ENCODE measurements at regions not wholly inside any gene's neighbourhood (a gene's known extent, or its start where the extent isn't known, plus 50 kb on each side); places are given as distances from the start of the nearest gene placed in this dataset.

GRCh38 chr7:86970986-86971385 lies 88.5 kb downstream of the ELAPOR2 start:
- DNase-seq, result no peak

GRCh38 chr7:86970547-86970946 lies 88.9 kb downstream of the ELAPOR2 start:
- DNase-seq, result no peak

DNA sequence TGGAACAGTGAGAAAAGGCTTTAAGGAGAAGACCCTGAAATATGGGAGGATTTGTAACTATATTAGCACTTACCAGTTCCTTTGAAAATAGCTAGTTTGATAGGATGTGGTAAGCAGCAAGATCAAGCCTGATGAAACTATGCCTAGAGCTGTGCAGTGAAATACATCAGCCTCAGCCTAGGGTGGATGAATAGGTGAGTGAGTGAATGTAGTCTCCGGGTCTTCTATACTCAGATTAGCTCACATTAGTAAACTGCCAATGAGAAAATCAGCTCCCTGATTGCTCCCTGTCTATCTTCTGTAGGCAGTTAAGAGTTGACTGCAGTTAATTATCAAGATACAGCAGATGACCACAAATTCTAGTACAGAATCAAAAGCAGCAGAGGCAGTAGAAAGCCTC lies 89.6 kb downstream of the ELAPOR2 start:
- DNase-seq, result no peak

GRCh38 chr7:86968618-86969017 lies 90.8 kb downstream of the ELAPOR2 start:
- DNase-seq, result no peak

DNA sequence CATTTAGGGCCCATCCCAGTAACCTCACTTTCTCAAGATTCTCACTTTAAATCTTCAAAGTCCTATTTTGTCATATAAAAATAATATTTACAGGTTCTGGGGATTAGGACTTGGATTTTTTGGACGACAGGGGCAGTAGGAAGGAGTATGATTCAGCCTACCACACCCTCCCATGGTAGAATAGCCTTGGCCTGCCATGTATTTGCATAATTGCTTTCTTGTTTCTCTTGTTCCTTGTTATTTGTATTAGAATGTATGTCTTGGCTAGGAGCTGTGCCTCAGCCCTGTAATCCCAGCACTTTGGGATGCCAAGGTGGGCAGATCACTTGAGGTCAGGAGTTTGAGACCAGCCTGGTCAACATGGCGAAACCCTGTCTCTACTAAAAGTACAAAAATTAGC lies 92.5 kb downstream of the ELAPOR2 start:
- DNase-seq, result no peak

- DNase-seq, result no peak
These were observed 93.7 kb downstream of the ELAPOR2 start for GRCh38 chr7:86965727-86966120.

- DNase-seq, result no peak
These were observed 94.3 kb downstream of the ELAPOR2 start for GRCh38 chr7:86964973-86965726.

GRCh38 chr7:86963599-86964230 lies 95.7 kb downstream of the ELAPOR2 start:
- DNase-seq, result no peak

DNA sequence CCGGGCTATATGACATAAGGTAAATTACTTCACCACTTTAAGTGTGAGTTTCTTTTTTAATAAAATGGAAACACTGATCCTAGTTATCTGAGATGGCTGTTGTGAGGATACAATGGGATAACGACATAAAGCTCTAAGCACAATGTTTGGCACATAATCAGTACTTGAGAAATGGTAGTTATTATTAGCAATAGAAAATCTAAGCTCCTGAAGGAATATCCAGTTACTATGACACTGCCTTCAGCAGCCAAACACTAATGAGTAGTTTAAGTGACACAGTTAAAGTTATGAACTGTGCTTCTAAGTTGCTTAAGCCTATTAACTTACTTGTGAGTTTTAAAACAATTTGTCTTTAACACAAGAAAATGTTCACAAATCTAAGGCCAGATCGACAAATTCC lies 96.8 kb downstream of the ELAPOR2 start:
- DNase-seq, result no peak

GRCh38 chr7:86961686-86962085 lies 97.8 kb downstream of the ELAPOR2 start:
- no peak for DNase-seq

DNA sequence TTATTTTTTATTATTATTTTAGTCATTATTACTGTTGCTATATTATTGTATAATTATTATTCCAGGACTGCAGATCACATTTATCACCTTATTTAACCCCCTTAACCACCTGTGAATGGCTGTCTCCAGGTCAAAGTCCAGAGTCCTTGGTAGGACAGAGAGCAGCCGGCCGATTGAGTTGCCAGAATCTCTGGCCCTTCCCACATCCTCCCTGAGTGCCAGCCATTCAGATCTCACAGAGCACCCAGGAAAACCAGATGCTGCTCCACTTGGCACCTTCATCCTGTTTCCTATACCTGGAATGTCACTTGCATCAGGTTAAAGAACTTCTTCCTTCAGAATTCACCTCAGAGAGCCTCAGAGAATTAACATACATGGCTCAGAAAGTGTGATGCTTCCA lies 101.1 kb downstream of the ELAPOR2 start:
- no peak for DNase-seq

- DNase-seq, result no peak
These were observed 102.9 kb downstream of the ELAPOR2 start for GRCh38 chr7:86956567-86956966.

DNA sequence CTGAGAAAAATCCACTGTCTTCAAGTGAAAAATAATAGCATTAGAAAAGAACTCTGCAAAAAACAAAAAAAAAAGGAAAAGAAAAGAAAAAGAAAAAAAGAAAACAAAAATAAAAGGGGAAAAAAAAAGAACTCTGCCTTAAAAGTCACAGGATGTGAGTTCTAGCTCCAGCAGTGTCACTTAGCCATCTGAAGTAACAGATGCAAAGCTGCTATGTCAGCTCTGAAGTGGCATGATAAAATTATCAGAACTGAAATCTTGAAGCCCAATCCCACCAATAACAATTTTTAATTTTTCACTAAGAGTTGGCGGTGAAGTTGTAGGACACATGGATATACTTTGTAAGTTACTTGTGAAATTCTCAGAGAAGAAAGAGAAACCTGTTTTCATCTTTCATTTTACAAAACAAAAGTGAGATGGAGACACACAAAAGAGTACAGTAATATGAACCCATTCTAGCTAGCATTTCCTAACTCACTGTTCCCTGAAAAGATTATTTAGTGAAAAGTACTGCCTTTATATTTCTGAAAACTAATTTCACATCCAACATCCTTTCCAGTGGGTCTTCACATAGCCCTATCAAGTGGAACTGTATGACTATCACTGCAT lies 103.5 kb downstream of the ELAPOR2 start:
- DNase-seq, result no peak

GRCh38 chr7:86954971-86955370 lies 104.5 kb downstream of the ELAPOR2 start:
- DNase-seq, result no peak

DNA sequence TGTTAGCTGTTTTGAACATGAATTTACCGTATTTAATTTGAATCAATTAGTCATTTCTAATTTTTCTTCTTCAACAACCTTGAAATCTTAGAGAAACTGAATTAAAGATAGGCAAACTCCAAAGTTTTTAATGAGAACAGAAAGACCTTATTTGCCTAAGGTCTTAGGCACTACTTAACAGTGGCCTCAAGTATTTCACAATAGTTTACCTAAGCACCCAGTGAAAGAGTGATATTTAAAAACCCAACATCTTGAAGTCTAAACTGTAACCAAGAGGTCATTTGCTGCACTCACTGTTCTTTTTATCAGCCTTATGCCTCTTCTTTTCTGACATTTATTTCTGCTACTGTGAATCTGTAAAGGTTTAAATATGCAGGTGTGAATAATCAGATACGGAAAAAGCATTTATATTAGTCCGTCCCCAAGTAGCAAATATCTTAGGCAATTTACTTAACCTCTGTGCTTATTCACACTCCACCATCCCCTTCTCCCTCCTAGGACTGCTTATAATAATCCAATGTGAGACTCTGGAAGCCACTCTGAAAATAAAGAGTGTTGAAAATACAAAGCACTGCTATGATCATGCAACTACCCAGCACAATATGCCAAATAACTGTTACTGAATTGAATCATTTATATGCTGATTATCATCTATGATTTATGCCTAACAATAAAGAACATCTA lies 105.7 kb downstream of the ELAPOR2 start:
- no peak for DNase-seq

GRCh38 chr7:86953219-86953618 lies 106.2 kb downstream of the ELAPOR2 start:
- DNase-seq, result no peak

DNA sequence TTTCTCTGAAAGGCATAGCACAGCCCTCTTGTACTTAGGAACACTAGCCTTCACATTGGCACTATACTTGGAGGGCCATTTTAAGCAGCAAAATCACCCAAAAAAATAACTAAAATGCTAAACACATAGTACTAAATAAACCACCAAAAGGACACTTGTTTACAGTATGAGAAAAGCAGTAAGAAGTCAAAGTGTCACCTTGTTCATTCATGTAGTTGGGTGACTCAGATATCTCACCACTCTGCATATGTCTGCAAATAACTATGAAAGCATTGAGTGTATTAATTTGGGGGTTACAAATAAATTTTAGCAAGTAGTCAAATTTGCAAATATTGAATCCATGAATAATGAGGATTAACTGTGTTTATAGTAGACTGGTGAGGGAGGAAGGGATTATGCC lies 107.6 kb downstream of the ELAPOR2 start:
- DNase-seq, result no peak

- no peak for DNase-seq
These were observed 108.5 kb downstream of the ELAPOR2 start for GRCh38 chr7:86950944-86951343.

DNA sequence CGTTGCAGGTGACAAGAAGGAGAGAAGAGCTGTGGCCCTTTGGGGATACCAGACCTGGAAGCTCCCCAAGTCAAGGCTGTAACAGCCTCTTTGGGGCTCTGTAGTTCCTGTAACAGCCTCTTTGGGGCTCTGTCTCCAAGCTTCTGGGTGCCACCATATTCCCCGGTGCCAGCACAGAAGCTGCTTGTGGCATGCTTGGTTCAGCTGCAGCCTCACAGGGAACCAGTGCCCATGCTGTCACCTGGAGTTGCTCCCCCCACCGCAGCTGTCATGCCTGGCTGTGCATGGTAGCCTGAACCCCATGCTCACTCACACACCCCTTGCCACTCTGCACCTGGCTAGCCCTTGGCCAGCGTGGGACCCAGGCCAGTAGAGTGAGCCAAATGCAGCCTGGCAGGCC lies 109.1 kb downstream of the ELAPOR2 start:
- no peak for DNase-seq

- no peak for DNase-seq
These were observed 109.6 kb downstream of the ELAPOR2 start for GRCh38 chr7:86949779-86950260.

GRCh38 chr7:86949052-86949778 lies 110.2 kb downstream of the ELAPOR2 start:
- no peak for DNase-seq

DNA sequence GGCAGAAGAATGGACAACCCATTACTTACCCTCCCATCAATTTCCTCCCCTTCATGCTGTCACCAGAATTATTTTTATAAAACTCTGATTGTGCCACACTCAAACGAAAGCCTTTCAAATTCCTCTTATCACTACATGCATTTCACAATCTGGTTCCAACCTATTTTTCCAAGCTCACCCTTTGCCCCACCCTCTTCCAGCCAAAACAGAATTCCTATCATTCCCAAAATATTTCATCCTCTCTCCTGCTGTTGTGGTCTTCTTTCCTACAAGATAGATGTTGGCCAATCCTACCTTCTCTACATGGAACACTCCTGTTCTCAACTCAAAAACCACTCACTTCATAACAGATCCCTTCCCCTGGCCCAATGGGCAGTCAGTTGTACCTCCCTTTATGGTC lies 111.5 kb downstream of the ELAPOR2 start:
- DNase-seq, result no peak

DNA sequence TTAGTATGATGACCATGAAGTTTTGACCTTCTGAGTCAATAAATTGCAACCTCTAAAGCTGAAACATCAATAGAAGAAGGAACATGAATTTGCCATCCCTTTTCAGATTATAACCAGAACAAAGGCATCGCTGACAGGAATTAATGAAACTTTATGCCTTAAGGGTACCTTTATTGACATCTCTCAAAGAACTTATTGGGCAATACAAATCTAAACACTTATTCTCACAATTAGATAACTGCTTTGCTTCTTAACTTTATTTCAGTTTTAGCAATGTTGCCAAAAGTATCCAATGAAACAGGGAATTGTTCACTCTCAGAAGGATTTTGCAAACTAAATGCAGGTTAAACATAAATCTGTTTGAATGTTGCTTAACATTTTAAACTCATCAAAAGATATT lies 116.0 kb downstream of the ELAPOR2 start:
- no peak for DNase-seq

Data from stimulated activated CD4-positive, alpha-beta T cell treated with anti-CD3 and anti-CD28 coated beads, Interleukin-15, amount 100 ng/mL, for 24 hours (primary cell).